ENCODE measurements at regions not wholly inside any gene's neighbourhood (a gene's known extent, or its start where the extent isn't known, plus 50 kb on each side); places are given as distances from the start of the nearest gene placed in this dataset.
"Not testable (repeated sequence)": the region's sequence is repeated elsewhere in the genome, so short reads cannot be mapped to it uniquely, and the experiment has no call there.

GRCh38 chr5:51162245-51162644 lies 221.0 kb upstream of the ISL1 start:
- DNase-seq: no peak

GRCh38 chr5:51165621-51166020 lies 217.6 kb upstream of the ISL1 start:
- H3K9me3 ChIP-seq (ENCODE audit: control insufficient read depth, low read depth, low read length); DNase-seq; H3K27me3 ChIP-seq (ENCODE audit: control insufficient read depth, insufficient read depth, low read length); H3K27ac ChIP-seq (ENCODE audit: low read length); H3K36me3 ChIP-seq (ENCODE audit: control insufficient read depth, insufficient read depth, low read length); H3K4me3 ChIP-seq (ENCODE audit: low read length); H3K4me1 ChIP-seq (ENCODE audit: control insufficient read depth, insufficient read depth, low read length): not testable (repeated sequence)
- WGBS (ENCODE audit: insufficient coverage, low lambda C conversion rate): 90% methylated on average over 2 of the region's 12 CpGs

More at GRCh38 chr5:51162245-51162644, 221.0 kb upstream of the ISL1 start:
- no peaks in the 10 kb centered on the region for H3K4me1 ChIP-seq (ENCODE audit: control insufficient read depth, insufficient read depth, low read length)
- H3K27ac ChIP-seq (ENCODE audit: low read length): no peak overlapping the region
- no peaks in the 10 kb centered on the region for H3K9me3 ChIP-seq (ENCODE audit: control insufficient read depth, low read depth, low read length)
- H3K4me3 ChIP-seq (ENCODE audit: low read length): no peak overlapping the region
- no peaks in the 10 kb centered on the region for H3K36me3 ChIP-seq (ENCODE audit: control insufficient read depth, insufficient read depth, low read length)
- no peaks in the 10 kb centered on the region for H3K27me3 ChIP-seq (ENCODE audit: control insufficient read depth, insufficient read depth, low read length)

GRCh38 chr5:51172903-51173626 lies 210.2 kb upstream of the ISL1 start:
- Histone ChIP-seq H3K27ac (ENCODE audit: low read length) (no peak overlapping the region), H3K27me3 (ENCODE audit: control insufficient read depth, insufficient read depth, low read length) (no peaks in the 10 kb centered on the region), H3K4me3 (ENCODE audit: low read length) (no peak overlapping the region), H3K4me1 (ENCODE audit: control insufficient read depth, insufficient read depth, low read length) (no peaks in the 10 kb centered on the region), H3K36me3 (ENCODE audit: control insufficient read depth, insufficient read depth, low read length) (no peaks in the 10 kb centered on the region), H3K9me3 (ENCODE audit: control insufficient read depth, low read depth, low read length) (no peaks in the 10 kb centered on the region)
- WGBS (ENCODE audit: insufficient coverage, low lambda C conversion rate): 10% methylated on average over 2 of the region's 7 CpGs
- DNase-seq: no peak

- Histone ChIP-seq H3K9me3 (ENCODE audit: control insufficient read depth, low read depth, low read length) (no peaks in the 10 kb centered on the region), H3K27me3 (ENCODE audit: control insufficient read depth, insufficient read depth, low read length) (no peaks in the 10 kb centered on the region), H3K4me3 (ENCODE audit: low read length) (no peak overlapping the region), H3K4me1 (ENCODE audit: control insufficient read depth, insufficient read depth, low read length) (no peaks in the 10 kb centered on the region), H3K36me3 (ENCODE audit: control insufficient read depth, insufficient read depth, low read length) (no peaks in the 10 kb centered on the region), H3K27ac (ENCODE audit: low read length) (no peak overlapping the region)
- WGBS (ENCODE audit: insufficient coverage, low lambda C conversion rate): 83% methylated on average over 1 of the region's 3 CpGs
- no peak for DNase-seq
Measured at GRCh38 chr5:51181208-51181894, 201.9 kb upstream of the ISL1 start.

- Histone ChIP-seq H3K4me1 (ENCODE audit: control insufficient read depth, insufficient read depth, low read length) (no peaks in the 10 kb centered on the region), H3K27ac (ENCODE audit: low read length) (no peak overlapping the region), H3K27me3 (ENCODE audit: control insufficient read depth, insufficient read depth, low read length) (no peaks in the 10 kb centered on the region), H3K4me3 (ENCODE audit: low read length) (no peak overlapping the region), H3K36me3 (ENCODE audit: control insufficient read depth, insufficient read depth, low read length) (no peaks in the 10 kb centered on the region), H3K9me3 (ENCODE audit: control insufficient read depth, low read depth, low read length) (no peaks in the 10 kb centered on the region)
- 80% methylated on average over 1 of the region's 4 CpGs for WGBS (ENCODE audit: insufficient coverage, low lambda C conversion rate)
- DNase-seq: no peak
Measured at GRCh38 chr5:51185850-51186329, 197.4 kb upstream of the ISL1 start.

GRCh38 chr5:51188001-51188591 lies 195.2 kb upstream of the ISL1 start:
- Histone ChIP-seq H3K4me3 (ENCODE audit: low read length) (no peak overlapping the region), H3K36me3 (ENCODE audit: control insufficient read depth, insufficient read depth, low read length) (no peaks in the 10 kb centered on the region), H3K4me1 (ENCODE audit: control insufficient read depth, insufficient read depth, low read length) (no peaks in the 10 kb centered on the region), H3K27me3 (ENCODE audit: control insufficient read depth, insufficient read depth, low read length) (no peaks in the 10 kb centered on the region), H3K27ac (ENCODE audit: low read length) (no peak overlapping the region), H3K9me3 (ENCODE audit: control insufficient read depth, low read depth, low read length) (no peaks in the 10 kb centered on the region)
- no peak for DNase-seq
- WGBS (ENCODE audit: insufficient coverage, low lambda C conversion rate): no CpG with 5 or more reads among the region's 6 CpGs

- H3K4me3 ChIP-seq (ENCODE audit: low read length): no peak overlapping the region
- H3K4me1 ChIP-seq (ENCODE audit: control insufficient read depth, insufficient read depth, low read length): no peaks in the 10 kb centered on the region
- no peaks in the 10 kb centered on the region for H3K36me3 ChIP-seq (ENCODE audit: control insufficient read depth, insufficient read depth, low read length)
- no peak for DNase-seq
- no peak overlapping the region for H3K27ac ChIP-seq (ENCODE audit: low read length)
- no peaks in the 10 kb centered on the region for H3K9me3 ChIP-seq (ENCODE audit: control insufficient read depth, low read depth, low read length)
- H3K27me3 ChIP-seq (ENCODE audit: control insufficient read depth, insufficient read depth, low read length): no peaks in the 10 kb centered on the region
- WGBS (ENCODE audit: insufficient coverage, low lambda C conversion rate): no CpG with 5 or more reads among the region's 2 CpGs
Measured at GRCh38 chr5:51194671-51195070, 188.6 kb upstream of the ISL1 start.

- Histone ChIP-seq H3K4me1 (ENCODE audit: control insufficient read depth, insufficient read depth, low read length) (no peaks in the 10 kb centered on the region), H3K27me3 (ENCODE audit: control insufficient read depth, insufficient read depth, low read length) (no peaks in the 10 kb centered on the region), H3K9me3 (ENCODE audit: control insufficient read depth, low read depth, low read length) (no peaks in the 10 kb centered on the region), H3K36me3 (ENCODE audit: control insufficient read depth, insufficient read depth, low read length) (no peaks in the 10 kb centered on the region), H3K27ac (ENCODE audit: low read length) (no peak overlapping the region), H3K4me3 (ENCODE audit: low read length) (no peak overlapping the region)
- DNase-seq: peak in 1 of 2 donors; percentile 6
- no CpG with 5 or more reads among the region's 6 CpGs for WGBS (ENCODE audit: insufficient coverage, low lambda C conversion rate)
Measured at GRCh38 chr5:51201024-51201423, 182.2 kb upstream of the ISL1 start.

GRCh38 chr5:51201708-51202107 lies 181.5 kb upstream of the ISL1 start:
- Histone ChIP-seq H3K4me1 (ENCODE audit: control insufficient read depth, insufficient read depth, low read length) (no peaks in the 10 kb centered on the region), H3K27ac (ENCODE audit: low read length) (no peak overlapping the region), H3K27me3 (ENCODE audit: control insufficient read depth, insufficient read depth, low read length) (no peaks in the 10 kb centered on the region), H3K9me3 (ENCODE audit: control insufficient read depth, low read depth, low read length) (no peaks in the 10 kb centered on the region), H3K36me3 (ENCODE audit: control insufficient read depth, insufficient read depth, low read length) (no peaks in the 10 kb centered on the region), H3K4me3 (ENCODE audit: low read length) (no peak overlapping the region)
- DNase-seq: no peak
- WGBS (ENCODE audit: insufficient coverage, low lambda C conversion rate): 86% methylated on average over 1 of the region's 1 CpG

GRCh38 chr5:51202161-51202560 lies 181.1 kb upstream of the ISL1 start:
- WGBS (ENCODE audit: insufficient coverage, low lambda C conversion rate): 92% methylated on average over 2 of the region's 2 CpGs
- H3K27ac ChIP-seq (ENCODE audit: low read length): no peak overlapping the region
- H3K4me3 ChIP-seq (ENCODE audit: low read length): no peak overlapping the region
- no peaks in the 10 kb centered on the region for H3K9me3 ChIP-seq (ENCODE audit: control insufficient read depth, low read depth, low read length)
- no peaks in the 10 kb centered on the region for H3K27me3 ChIP-seq (ENCODE audit: control insufficient read depth, insufficient read depth, low read length)
- no peak for DNase-seq
- no peaks in the 10 kb centered on the region for H3K36me3 ChIP-seq (ENCODE audit: control insufficient read depth, insufficient read depth, low read length)
- H3K4me1 ChIP-seq (ENCODE audit: control insufficient read depth, insufficient read depth, low read length): no peaks in the 10 kb centered on the region

All from large intestine (tissue), 3 donors.